HCEC 1CT (cell line): ENCODE measurements at regions not wholly inside any gene's neighbourhood (a gene's known extent, or its start where the extent isn't known, plus 50 kb on each side); places are given as distances from the start of the nearest gene placed in this dataset.

ENCODE experiments used
- DNase-seq: peaks from one replicate; pipeline ENCODE4 v3.0.0-alpha.2; 2017

DNA sequence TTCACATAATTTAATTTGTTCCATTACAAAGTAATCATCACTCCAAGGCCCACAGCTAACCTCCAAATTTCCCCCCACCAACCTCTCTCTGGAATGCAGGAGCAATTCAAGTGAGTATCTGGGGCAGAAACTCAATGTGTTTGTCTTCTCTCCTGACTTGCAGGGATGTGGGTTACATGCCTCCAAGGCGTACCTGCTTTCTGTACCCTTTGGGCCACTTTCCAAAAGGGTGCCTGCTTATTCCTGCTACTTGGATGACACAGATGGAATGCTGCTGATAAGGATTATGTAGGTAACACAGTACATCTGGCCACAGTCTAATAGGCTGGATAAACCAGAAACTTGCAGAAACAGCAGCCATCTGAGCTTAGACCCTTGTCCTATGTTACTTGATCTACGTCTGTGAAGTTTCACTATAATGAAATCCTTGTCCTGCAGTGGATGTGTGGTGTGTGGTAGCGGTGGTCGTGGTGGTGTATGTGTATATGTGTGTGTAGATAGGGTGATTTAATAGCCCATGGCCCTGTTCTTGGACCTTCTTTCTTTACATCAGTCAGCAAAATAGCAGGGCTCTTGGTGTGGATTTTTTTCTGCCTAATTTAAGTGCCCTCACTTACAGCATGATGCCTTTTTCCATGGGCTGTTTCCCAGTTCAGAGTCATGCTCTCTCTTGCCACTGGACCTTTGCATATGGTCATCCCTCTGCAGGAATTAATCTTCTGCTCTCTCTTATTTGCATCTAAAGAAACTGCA lies 175.9 kb downstream of the ZDHHC21 start:
- DNase-seq, result no peak

- no peak for DNase-seq
Observed at GRCh38 chr9:14516656-14517055, 176.6 kb downstream of the ZDHHC21 start.

GRCh38 chr9:14515571-14516198 lies 177.5 kb downstream of the ZDHHC21 start:
- no peak for DNase-seq

GRCh38 chr9:14515049-14515448 lies 178.2 kb downstream of the ZDHHC21 start:
- DNase-seq, result no peak

GRCh38 chr9:14512942-14513341 lies 180.3 kb downstream of the ZDHHC21 start:
- DNase-seq, result no peak

GRCh38 chr9:14511452-14511851 lies 181.8 kb downstream of the ZDHHC21 start:
- DNase-seq, result no peak

DNA sequence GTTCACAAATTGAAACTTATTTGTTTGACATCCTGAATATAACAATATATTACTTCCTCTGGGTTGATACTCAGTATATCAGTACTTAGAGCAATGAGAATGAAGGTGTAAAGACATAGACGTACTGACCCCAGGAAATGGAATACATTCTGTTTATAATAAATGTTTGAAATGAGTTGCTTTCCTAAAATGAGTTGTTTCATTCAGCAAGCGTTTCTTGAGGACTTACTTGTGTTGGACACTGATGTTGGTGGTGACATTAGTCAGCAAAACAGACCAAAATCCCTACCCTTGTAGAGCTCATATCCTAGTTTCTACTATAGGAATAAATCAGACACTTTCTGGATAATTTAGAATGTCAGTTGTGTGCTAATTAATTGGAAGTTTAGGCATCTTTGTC lies 184.3 kb downstream of the ZDHHC21 start:
- DNase-seq, result no peak

DNA sequence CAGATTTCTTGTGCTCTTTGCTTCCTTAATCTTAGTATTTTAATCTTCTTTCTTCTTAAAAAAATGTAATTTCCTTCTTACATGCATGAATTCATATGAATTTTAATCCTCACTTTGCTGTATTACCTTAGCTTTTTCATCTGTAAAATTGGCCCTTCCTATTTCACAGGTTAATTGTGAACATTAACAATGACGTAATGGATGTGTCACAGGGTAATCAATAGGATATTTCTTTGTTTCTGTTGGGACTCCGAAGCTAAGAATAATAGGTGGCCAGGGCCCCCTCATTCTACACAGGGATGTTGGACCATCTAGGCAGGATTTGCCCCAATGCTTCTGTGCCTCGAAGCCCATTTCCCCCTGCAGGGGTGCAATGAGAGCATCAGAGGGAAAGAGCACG lies 187.4 kb upstream of the NFIB start:
- no peak for DNase-seq

- no peak for DNase-seq
Observed at GRCh38 chr9:14500705-14501104, 186.8 kb upstream of the NFIB start.

DNA sequence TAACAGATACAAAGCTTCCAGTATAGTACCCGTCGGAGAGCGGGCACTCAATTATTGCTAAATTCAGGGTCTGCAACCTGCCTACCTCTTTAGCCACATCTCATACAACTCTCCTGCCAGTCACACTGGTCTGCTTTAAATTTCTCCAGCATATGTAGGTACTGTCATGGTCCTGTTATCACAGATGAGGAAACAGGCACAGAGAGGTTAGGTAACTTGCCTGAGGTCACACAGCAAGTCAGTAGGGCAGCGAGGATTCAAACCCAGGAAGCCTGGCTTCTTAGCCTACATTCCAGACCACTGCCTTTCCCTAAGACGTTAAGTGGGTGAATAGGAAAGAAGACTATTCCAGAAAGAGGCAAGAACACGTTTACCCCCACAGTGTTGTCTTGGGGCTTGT lies 186.0 kb upstream of the NFIB start:
- no peak for DNase-seq

DNA sequence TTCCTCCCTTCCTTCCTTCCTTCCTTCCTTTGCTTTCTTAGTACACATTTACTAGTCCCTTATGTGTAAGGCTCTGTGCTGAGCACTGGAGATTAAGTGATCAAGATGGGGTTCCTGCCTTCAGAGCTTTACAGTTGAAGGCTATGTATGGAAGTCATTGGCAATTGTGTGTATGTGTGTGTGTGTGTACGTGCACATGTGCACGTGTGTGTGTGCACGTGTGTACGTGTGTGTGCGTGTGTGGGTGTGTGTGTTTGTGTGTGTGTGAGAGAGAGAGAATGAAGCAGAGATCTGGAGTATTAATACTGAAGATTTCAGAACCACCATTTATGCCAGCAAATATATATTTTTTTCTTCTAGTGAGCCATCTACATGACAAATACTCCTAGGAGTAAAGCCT lies 184.9 kb upstream of the NFIB start:
- DNase-seq, result no peak

GRCh38 chr9:14497476-14497875 lies 183.5 kb upstream of the NFIB start:
- DNase-seq, result no peak

DNA sequence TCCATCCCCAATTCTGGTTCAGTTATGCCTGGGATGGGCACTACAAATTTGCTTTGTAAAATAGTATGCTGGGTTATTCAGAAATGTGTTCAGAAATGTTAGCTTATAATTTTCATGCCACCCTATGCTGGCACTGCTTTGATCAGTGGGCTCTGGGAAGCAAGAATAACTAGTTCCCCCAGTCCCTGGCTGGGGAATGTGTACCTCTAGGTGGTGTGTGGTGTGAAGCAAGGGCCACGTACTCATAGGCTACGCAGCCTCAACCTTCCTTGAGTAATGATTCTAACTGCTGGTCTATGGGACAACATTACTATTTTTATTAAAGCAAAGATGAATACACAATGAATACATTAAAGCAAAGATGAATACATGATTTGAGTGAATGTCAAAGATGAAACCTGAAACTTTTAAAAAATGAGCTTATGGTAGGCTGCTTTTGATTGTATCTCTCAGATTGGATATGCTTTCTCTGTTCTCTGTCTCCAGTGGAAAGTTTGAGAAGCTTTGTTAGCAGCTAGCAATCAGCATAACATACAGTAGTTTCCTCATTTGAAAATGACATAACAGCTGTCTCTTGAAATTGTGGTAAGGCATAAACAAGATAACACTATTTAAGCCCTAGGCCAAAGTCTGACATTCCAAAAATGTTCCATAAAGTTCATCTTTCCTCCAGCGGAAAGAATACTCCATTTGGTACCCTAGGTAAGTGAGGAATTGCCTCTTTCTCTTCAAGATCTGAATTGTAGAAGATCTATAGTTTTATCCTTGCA lies 174.7 kb upstream of the NFIB start:
- DNase-seq, result no peak

DNA sequence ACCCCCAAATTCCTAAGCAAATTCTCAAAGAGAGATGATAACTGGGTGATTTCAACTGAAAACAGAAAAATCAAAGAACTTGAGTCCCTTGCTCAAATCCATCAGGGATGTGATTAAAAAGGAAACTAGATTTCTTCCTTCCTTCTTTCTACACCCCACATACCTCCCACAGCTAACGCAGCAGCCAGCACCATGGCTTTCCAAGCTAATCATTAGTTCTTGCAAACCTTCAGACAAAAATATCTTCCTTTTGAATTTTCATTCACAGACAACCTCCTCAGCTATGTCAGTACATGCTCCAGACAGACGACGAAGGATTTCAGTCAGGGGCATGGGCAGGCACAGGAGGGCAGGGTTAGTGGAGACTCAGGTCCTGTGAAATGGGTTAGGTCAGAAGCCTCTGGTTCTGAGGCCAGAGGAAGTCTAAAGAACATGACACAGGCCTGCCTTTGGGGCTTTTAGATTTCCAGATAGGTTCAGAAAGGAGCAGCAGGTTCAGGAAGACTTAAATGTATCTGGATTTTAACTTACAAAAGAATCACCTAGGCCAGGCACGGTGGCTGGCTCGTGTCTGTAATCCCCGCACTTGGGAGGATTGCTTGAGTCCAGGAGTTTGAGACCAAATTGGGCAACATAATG lies 173.7 kb upstream of the NFIB start:
- DNase-seq, result no peak

- DNase-seq, result no peak
Observed at GRCh38 chr9:14485366-14485765, 171.4 kb upstream of the NFIB start.

- DNase-seq, result no peak
Observed at GRCh38 chr9:14482856-14483255, 168.9 kb upstream of the NFIB start.

DNA sequence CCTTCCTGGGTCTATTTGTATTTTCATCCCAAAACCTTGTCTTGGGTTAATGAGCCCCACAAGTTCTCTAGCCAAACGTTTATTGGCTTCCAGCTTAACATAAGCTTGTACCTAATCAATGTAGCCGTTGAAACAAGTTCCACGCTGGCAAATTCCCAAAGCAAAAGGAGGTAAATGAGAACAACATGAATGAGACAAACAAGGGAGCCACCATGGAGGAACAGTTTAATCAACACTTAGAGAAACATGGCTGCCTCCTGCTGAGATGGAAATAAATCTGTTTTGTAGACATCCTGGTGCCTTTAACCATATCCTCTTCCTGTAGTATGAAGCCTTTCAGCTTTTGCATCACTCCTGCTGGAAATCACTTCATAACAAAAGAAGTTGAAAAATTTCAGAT lies 166.6 kb upstream of the NFIB start:
- no peak for DNase-seq

DNA sequence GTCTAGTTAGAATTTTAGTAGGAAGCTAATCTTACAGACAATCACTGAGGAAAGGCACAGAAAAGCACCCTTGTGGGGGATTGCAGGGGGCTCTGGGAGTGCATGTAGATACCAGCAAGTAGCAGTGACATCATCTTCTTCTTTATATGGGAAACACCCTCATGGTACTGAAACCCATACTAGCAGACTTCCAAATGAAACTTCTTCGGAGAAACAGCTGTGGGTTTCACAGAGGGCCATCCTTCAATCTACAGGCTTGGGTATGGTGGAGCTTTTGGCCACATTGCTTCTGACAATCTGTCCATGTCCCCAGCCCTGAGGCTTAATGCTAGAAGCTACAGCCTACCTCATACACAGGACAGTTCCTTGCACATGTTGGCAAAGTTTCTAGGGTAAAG lies 165.2 kb upstream of the NFIB start:
- DNase-seq, result no peak

- DNase-seq, result no peak
Observed at GRCh38 chr9:14478175-14479162, 164.5 kb upstream of the NFIB start.

GRCh38 chr9:14471041-14471440 lies 157.1 kb upstream of the NFIB start:
- DNase-seq, result no peak

GRCh38 chr9:14467675-14468374 lies 153.9 kb upstream of the NFIB start:
- no peak for DNase-seq

DNA sequence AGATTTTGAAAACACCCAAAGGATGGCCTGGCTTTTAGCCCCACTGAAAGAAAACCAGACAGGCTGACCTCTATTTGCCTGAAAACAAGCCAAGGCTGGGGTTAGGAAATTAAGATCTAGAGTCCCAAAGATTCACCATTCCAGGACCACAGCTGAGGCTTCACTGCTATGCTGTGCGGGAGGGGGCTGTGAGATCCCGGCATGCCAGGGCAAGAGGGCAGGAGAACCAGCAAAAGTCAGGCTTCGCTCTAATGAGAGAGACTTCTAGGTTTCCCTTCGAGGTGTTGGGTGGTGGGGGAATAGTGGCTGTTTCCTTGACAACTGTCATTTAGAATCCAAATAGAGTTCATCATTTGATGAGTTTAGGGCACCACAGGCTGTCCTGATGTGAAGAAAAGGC lies 152.9 kb upstream of the NFIB start:
- no peak for DNase-seq
